RWPE2 (cell line): ENCODE measurements at regions not wholly inside any gene's neighbourhood (a gene's known extent, or its start where the extent isn't known, plus 50 kb on each side); places are given as distances from the start of the nearest gene placed in this dataset.

Experiments used
- ATAC-seq: fragments of 200-7000 bp; cut with Tn5 transposase; 3 replicates; pipeline ENCODE4 v1.9.1; 2021; ENCODE audit warnings: low read depth
- DNase-seq: peaks from one replicate; pipeline ENCODE4 v3.0.0-alpha.2; 2020; ENCODE audit warnings: low spot score
- H3K27ac ChIP-seq: fragments of 450-650 bp; 2 replicates; pipeline ENCODE4 v1.5.1; 2017; ENCODE audit warnings: mild to moderate bottlenecking; ENCODE audit not compliant: poor library complexity, severe bottlenecking
- H3K27me3 ChIP-seq: fragments of 250-450 bp; sonication (Bioruptor Pico); 2 replicates; pipeline ENCODE4 v1.5.1; 2021; ENCODE audit warnings: mild to moderate bottlenecking, moderate library complexity; ENCODE audit not compliant: insufficient read depth, poor library complexity, severe bottlenecking
- H3K36me3 ChIP-seq: fragments of 250-450 bp; sonication (Bioruptor Pico); 2 replicates; pipeline ENCODE4 v1.5.1; 2020; ENCODE audit warnings: low read depth, mild to moderate bottlenecking, moderate library complexity
- H3K4me1 ChIP-seq: fragments of 250-450 bp; sonication (Bioruptor Pico); 2 replicates; pipeline ENCODE4 v1.5.1; 2021; ENCODE audit warnings: mild to moderate bottlenecking, moderate library complexity; ENCODE audit not compliant: insufficient read depth, poor library complexity, severe bottlenecking
- H3K4me3 ChIP-seq: fragments of 250-450 bp; sonication (Bioruptor Pico); 2 replicates; pipeline ENCODE4 v1.5.1; 2021; ENCODE audit warnings: mild to moderate bottlenecking, moderate library complexity; ENCODE audit not compliant: severe bottlenecking
- H3K9me3 ChIP-seq: fragments of 250-450 bp; sonication (Bioruptor Pico); 2 replicates; pipeline ENCODE4 v1.5.1; 2021; ENCODE audit warnings: mild to moderate bottlenecking, moderate library complexity; ENCODE audit not compliant: severe bottlenecking
- CTCF ChIP-seq: fragments of 450-650 bp; IDR thresholded peaks from one replicate; pipeline ENCODE4 v1.5.1; 2017; ENCODE audit warnings: mild to moderate bottlenecking, moderate library complexity; ENCODE audit not compliant: poor library complexity, severe bottlenecking

- Histone ChIP-seq H3K36me3 (no peaks in the 10 kb centered on the region), H3K4me1 (no peaks in the 10 kb centered on the region), H3K27me3 (no peaks in the 10 kb centered on the region), H3K4me3 (no peak overlapping the region), H3K9me3 (no peaks in the 10 kb centered on the region), H3K27ac (no peak overlapping the region)
- ATAC-seq (no peak), DNase-seq (no peak)
- peak; percentile 30 for TF ChIP-seq CTCF
Measured at GRCh38 chr2:61633250-61633649, 95.1 kb upstream of the XPO1 start.

- no peak overlapping the region for H3K4me3 ChIP-seq
- H3K27ac ChIP-seq = no peak overlapping the region
- no peak for ATAC-seq
- no peaks in the 10 kb centered on the region for H3K9me3 ChIP-seq
- no peak for DNase-seq
- no peaks in the 10 kb centered on the region for H3K27me3 ChIP-seq
- TF ChIP-seq CTCF = no peak
- H3K36me3 ChIP-seq = no peaks in the 10 kb centered on the region
- no peaks in the 10 kb centered on the region for H3K4me1 ChIP-seq
Measured at GRCh38 chr2:61632276-61633169, 94.4 kb upstream of the XPO1 start.

GRCh38 chr2:61631321-61631720, 93.2 kb upstream of the XPO1 start:
- no peak for ATAC-seq
- DNase-seq = no peak
- no peak overlapping the region for H3K27ac ChIP-seq

GRCh38 chr2:61626827-61627226, 88.7 kb upstream of the XPO1 start:
- Histone ChIP-seq H3K27ac (no peak overlapping the region), H3K27me3 (no peaks in the 10 kb centered on the region), H3K4me3 (no peak overlapping the region), H3K9me3 (no peaks in the 10 kb centered on the region), H3K4me1 (no peaks in the 10 kb centered on the region), H3K36me3 (no peaks in the 10 kb centered on the region)
- no peak for ATAC-seq
- no peak for TF ChIP-seq CTCF
- DNase-seq = no peak

More at GRCh38 chr2:61631321-61631720, 93.2 kb upstream of the XPO1 start:
- TF ChIP-seq CTCF = no peak
- Histone ChIP-seq H3K36me3 (no peaks in the 10 kb centered on the region), H3K9me3 (no peaks in the 10 kb centered on the region), H3K4me3 (no peak overlapping the region), H3K4me1 (no peaks in the 10 kb centered on the region), H3K27me3 (no peaks in the 10 kb centered on the region)

- peaks cover 2% of the 10 kb centered on the region for H3K4me1 ChIP-seq
- H3K27me3 ChIP-seq = no peaks in the 10 kb centered on the region
- H3K36me3 ChIP-seq = no peaks in the 10 kb centered on the region
- DNase-seq = no peak
- no peaks in the 10 kb centered on the region for H3K9me3 ChIP-seq
- H3K27ac ChIP-seq = no peak overlapping the region
- TF ChIP-seq CTCF = no peak
- no peak overlapping the region for H3K4me3 ChIP-seq
- no peak for ATAC-seq
Measured at GRCh38 chr2:61623747-61624146, 85.6 kb upstream of the XPO1 start.
